Ovary (tissue), 3 donors: ENCODE measurements at regions not wholly inside any gene's neighbourhood (a gene's known extent, or its start where the extent isn't known, plus 50 kb on each side); places are given as distances from the start of the nearest gene placed in this dataset.

Experiments used
- CTCF ChIP-seq, 3 donors: fragments of 450-650 bp in 2 of 3; fragments of 200-600 bp in 1 of 3; IDR thresholded peaks; one replicate each; pipeline versions ENCODE4 v1.5.1 to v1.8.0; 2016 to 2022; ENCODE audit warnings: antibody characterized with exemption in 3 of 3, mild to moderate bottlenecking in 1 of 3
- EP300 ChIP-seq: sonication (generic); formaldehyde crosslinking; IDR thresholded peaks from one replicate; pipeline ENCODE4 v1.6.1; 2017; ENCODE audit warnings: antibody characterized with exemption
- POLR2A ChIP-seq: fragments of 450-650 bp; IDR thresholded peaks from one replicate; pipeline ENCODE4 v1.6.1; 2017; ENCODE audit warnings: antibody characterized with exemption, mild to moderate bottlenecking, moderate library complexity
- donor health status: DM: no; HTN: no; CAD: no.

- TF ChIP-seq POLR2A (no peak), CTCF (IDR thresholded peaks at IDR 0.05) (no peak), EP300 (no peak)
Observed at GRCh38 chr14:22458737-22459136, 130.3 kb downstream of the DAD1 start.
